OCI-LY3 (cell line): ENCODE measurements at regions not wholly inside any gene's neighbourhood (a gene's known extent, or its start where the extent isn't known, plus 50 kb on each side); places are given as distances from the start of the nearest gene placed in this dataset.

Experiments used
- H2AFZ ChIP-seq: fragments of 200-600, 300-600 bp; shearing (Covaris generic); 2 replicates; pipeline ENCODE4 v1.6.0; 2014; ENCODE audit warnings: antibody characterized with exemption, low read depth, low read length
- H3K27ac ChIP-seq: fragments of 200-600, 300-600 bp; sonication (generic); 2 replicates; pipeline ENCODE4 v1.5.1; 2014; ENCODE audit warnings: mild to moderate bottlenecking, low read length, moderate library complexity, mixed read lengths
- H3K27me3 ChIP-seq: fragments of 200-600, 300-600 bp; sonication (generic); 2 replicates; pipeline ENCODE4 v1.6.1; 2014; ENCODE audit warnings: low read depth, low read length, mixed read lengths
- H3K36me3 ChIP-seq: fragments of 200-600, 300-600 bp; sonication (generic); replicated peaks from 2 replicates; pipeline ENCODE3; 2014; ENCODE audit warnings: low read depth, low read length, mixed read lengths
- H3K4me1 ChIP-seq: fragments of 300-600, 200-600 bp; sonication (generic); 2 replicates; pipeline ENCODE4 v1.6.1; 2014; ENCODE audit warnings: low read length, mixed read lengths
- H3K4me2 ChIP-seq: fragments of 200-600, 300-600 bp; sonication (generic); 2 replicates; pipeline ENCODE4 v1.6.1; 2014; ENCODE audit warnings: low read length, mixed read lengths
- H3K4me3 ChIP-seq: fragments of 300-600, 200-600 bp; sonication (generic); 2 replicates; pipeline ENCODE4 v1.5.1; 2014; ENCODE audit warnings: antibody characterized with exemption, mild to moderate bottlenecking, low read length, moderate library complexity
- H3K79me2 ChIP-seq: fragments of 300-600, 200-600 bp; shearing (Covaris generic); 2 replicates; pipeline ENCODE4 v1.6.1; 2014; ENCODE audit warnings: mild to moderate bottlenecking, low read length, mixed read lengths
- H3K9ac ChIP-seq: fragments of 300-600, 200-600 bp; shearing (Covaris generic); 2 replicates; pipeline ENCODE4 v1.6.0; 2014; ENCODE audit warnings: mild to moderate bottlenecking, low read length, moderate library complexity
- H3K9me3 ChIP-seq: fragments of 200-600, 300-600 bp; shearing (Covaris generic); 2 replicates; pipeline ENCODE4 v1.6.1; 2014; ENCODE audit warnings: low read length, mixed read lengths; ENCODE audit not compliant: insufficient read depth
- H4K20me1 ChIP-seq: fragments of 200-600, 300-600 bp; sonication (generic); 2 replicates; pipeline ENCODE4 v1.6.1; 2016; ENCODE audit warnings: low read length, mixed read lengths; ENCODE audit not compliant: insufficient read depth
- CTCF ChIP-seq: fragments of 200-600, 300-600 bp; sonication (generic); IDR thresholded peaks from 2 replicates; pipeline ENCODE4 v1.5.1; 2014; ENCODE audit warnings: antibody characterized with exemption, low read length, low read depth
- EZH2phosphoT487 ChIP-seq: fragments of 200-600 bp; shearing (Covaris generic); IDR thresholded peaks from 2 replicates; pipeline ENCODE4 v1.6.1; 2018; ENCODE audit warnings: antibody characterized with exemption, mixed run types, low read depth

- Histone ChIP-seq H3K9ac (no peak overlapping the region), H3K4me1 (no peaks in the 10 kb centered on the region), H3K27me3 (no peaks in the 10 kb centered on the region), H3K9me3 (no peaks in the 10 kb centered on the region), H3K79me2 (no peaks in the 10 kb centered on the region), H4K20me1 (no peaks in the 10 kb centered on the region), H3K4me2 (no peak overlapping the region), H3K36me3 (no peaks in the 10 kb centered on the region), H3K27ac (no peak overlapping the region), H3K4me3 (no peak overlapping the region), H2AFZ (no peak overlapping the region)
- TF ChIP-seq EZH2phosphoT487 = no peak
- no peak for TF ChIP-seq CTCF
These were observed 58.5 kb upstream of the PRICKLE1 start for GRCh38 chr12:42648061-42648460.

GRCh38 chr12:42643881-42644579, 54.5 kb upstream of the PRICKLE1 start:
- Histone ChIP-seq H3K27ac (no peak overlapping the region), H3K4me2 (no peak overlapping the region), H3K4me1 (no peaks in the 10 kb centered on the region), H3K9ac (no peak overlapping the region), H3K4me3 (no peak overlapping the region), H3K79me2 (no peaks in the 10 kb centered on the region), H3K36me3 (no peaks in the 10 kb centered on the region), H3K9me3 (no peaks in the 10 kb centered on the region), H3K27me3 (no peaks in the 10 kb centered on the region), H2AFZ (no peak overlapping the region), H4K20me1 (no peaks in the 10 kb centered on the region)
- TF ChIP-seq CTCF = no peak
- no peak for TF ChIP-seq EZH2phosphoT487

GRCh38 chr12:42641221-42641885, 51.8 kb upstream of the PRICKLE1 start:
- Histone ChIP-seq H4K20me1 (no peaks in the 10 kb centered on the region), H3K4me2 (no peak overlapping the region), H3K4me3 (no peak overlapping the region), H3K9me3 (no peaks in the 10 kb centered on the region), H3K9ac (no peak overlapping the region), H3K4me1 (no peaks in the 10 kb centered on the region), H2AFZ (no peak overlapping the region), H3K27ac (no peak overlapping the region), H3K36me3 (no peaks in the 10 kb centered on the region), H3K79me2 (no peaks in the 10 kb centered on the region), H3K27me3 (no peaks in the 10 kb centered on the region)
- no peak for TF ChIP-seq EZH2phosphoT487
- TF ChIP-seq CTCF = no peak

GRCh38 chr12:42640391-42640790, 50.8 kb upstream of the PRICKLE1 start:
- H3K4me2 ChIP-seq = no peak overlapping the region
- no peak overlapping the region for H3K9ac ChIP-seq
- H3K9me3 ChIP-seq = no peaks in the 10 kb centered on the region
- no peaks in the 10 kb centered on the region for H3K36me3 ChIP-seq
- H3K27ac ChIP-seq = no peak overlapping the region
- H3K4me3 ChIP-seq = no peak overlapping the region
- H2AFZ ChIP-seq = no peak overlapping the region
- no peaks in the 10 kb centered on the region for H3K27me3 ChIP-seq
- H4K20me1 ChIP-seq = no peaks in the 10 kb centered on the region
- H3K79me2 ChIP-seq = no peaks in the 10 kb centered on the region
- no peak for TF ChIP-seq CTCF
- no peak for TF ChIP-seq EZH2phosphoT487
- no peaks in the 10 kb centered on the region for H3K4me1 ChIP-seq
